ENCODE measurements at regions not wholly inside any gene's neighbourhood (a gene's known extent, or its start where the extent isn't known, plus 50 kb on each side); places are given as distances from the start of the nearest gene placed in this dataset.

DNA sequence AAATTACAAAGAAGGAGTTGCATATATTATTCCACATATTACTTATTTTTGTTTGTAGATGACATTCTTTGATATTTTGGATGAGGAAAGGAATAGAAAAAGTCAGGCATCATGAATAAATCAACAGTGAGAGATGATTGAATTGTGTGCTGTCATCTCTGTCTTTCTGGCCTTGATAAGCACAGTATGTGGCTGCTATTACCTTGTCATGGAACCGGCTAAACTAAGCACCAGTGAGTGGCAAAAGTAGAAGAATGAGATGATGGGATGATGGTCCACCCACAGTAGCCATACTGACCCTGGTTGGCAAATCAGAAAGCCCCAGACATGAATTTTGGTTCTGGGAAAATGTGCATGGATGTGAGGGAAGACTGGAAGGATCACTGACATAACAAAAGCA, 361.2 kb upstream of the DMAC1 start:
- 69% methylated on average over 1 of the region's 1 CpG for WGBS

GRCh38 chr9:8158574-8158973, 359.0 kb upstream of the DMAC1 start:
- no peaks in the 10 kb centered on the region for H3K36me3 ChIP-seq (ENCODE audit: control insufficient read depth in 4 of 4, insufficient read depth in 3 of 4, low read depth in 1 of 4, low read length in 3 of 4)
- no peak overlapping the region for H3K9ac ChIP-seq (ENCODE audit: low read depth in 1 of 2, low read length in 2 of 2)
- H3K9me3 ChIP-seq (ENCODE audit: control insufficient read depth in 4 of 4, low read length in 3 of 4) = no peaks in the 10 kb centered on the region
- 74% methylated on average over 2 of the region's 2 CpGs for WGBS
- no peaks in the 10 kb centered on the region for H3K27me3 ChIP-seq (ENCODE audit: control insufficient read depth in 4 of 4, insufficient read depth in 4 of 4, low read length in 3 of 4)
- no peak overlapping the region for H3K4me3 ChIP-seq (ENCODE audit: low read depth in 1 of 3, low read length in 3 of 3)
- no peaks in the 10 kb centered on the region for H3K4me1 ChIP-seq (ENCODE audit: control insufficient read depth in 4 of 4, insufficient read depth in 4 of 4, low read length in 3 of 4)
- TF ChIP-seq NR2F2 (IDR thresholded peaks at IDR 0.05) (no peak), EGR1 (IDR thresholded peaks at IDR 0.05; ENCODE audit: low read depth in 2 of 2) (no peak), GABPA (IDR thresholded peaks at IDR 0.05 in 1 of 2, conservative IDR thresholded peaks at IDR 0.05 in 1 of 2) (no peak), HNF4A (conservative IDR thresholded peaks at IDR 0.05) (no peak), TAF1 (conservative IDR thresholded peaks at IDR 0.05) (no peak), ZBTB33 (IDR thresholded peaks at IDR 0.05) (no peak), FOXA2 (IDR thresholded peaks at IDR 0.05) (no peak)
- TF ChIP-seq, protein P1, sequence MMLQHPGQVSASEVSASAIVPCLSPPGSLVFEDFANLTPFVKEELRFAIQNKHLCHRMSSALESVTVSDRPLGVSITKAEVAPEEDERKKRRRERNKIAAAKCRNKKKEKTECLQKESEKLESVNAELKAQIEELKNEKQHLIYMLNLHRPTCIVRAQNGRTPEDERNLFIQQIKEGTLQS (IDR thresholded peaks at IDR 0.05) = no peak
- TF ChIP-seq, protein P2, sequence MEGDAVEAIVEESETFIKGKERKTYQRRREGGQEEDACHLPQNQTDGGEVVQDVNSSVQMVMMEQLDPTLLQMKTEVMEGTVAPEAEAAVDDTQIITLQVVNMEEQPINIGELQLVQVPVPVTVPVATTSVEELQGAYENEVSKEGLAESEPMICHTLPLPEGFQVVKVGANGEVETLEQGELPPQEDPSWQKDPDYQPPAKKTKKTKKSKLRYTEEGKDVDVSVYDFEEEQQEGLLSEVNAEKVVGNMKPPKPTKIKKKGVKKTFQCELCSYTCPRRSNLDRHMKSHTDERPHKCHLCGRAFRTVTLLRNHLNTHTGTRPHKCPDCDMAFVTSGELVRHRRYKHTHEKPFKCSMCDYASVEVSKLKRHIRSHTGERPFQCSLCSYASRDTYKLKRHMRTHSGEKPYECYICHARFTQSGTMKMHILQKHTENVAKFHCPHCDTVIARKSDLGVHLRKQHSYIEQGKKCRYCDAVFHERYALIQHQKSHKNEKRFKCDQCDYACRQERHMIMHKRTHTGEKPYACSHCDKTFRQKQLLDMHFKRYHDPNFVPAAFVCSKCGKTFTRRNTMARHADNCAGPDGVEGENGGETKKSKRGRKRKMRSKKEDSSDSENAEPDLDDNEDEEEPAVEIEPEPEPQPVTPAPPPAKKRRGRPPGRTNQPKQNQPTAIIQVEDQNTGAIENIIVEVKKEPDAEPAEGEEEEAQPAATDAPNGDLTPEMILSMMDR (IDR thresholded peaks at IDR 0.05; ENCODE audit: low read depth, low read length, missing input control) = no peak
- TF ChIP-seq, protein P3, sequence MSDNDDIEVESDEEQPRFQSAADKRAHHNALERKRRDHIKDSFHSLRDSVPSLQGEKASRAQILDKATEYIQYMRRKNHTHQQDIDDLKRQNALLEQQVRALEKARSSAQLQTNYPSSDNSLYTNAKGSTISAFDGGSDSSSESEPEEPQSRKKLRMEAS (IDR thresholded peaks at IDR 0.05) = no peak
- DNase-seq (ENCODE audit: low spot score) = no peak
- H3K27ac ChIP-seq (ENCODE audit: low read depth in 1 of 2, low read length in 2 of 2) = no peak overlapping the region

More for the DNA sequence above, 361.2 kb upstream of the DMAC1 start:
- no peak overlapping the region for H3K9ac ChIP-seq (ENCODE audit: low read depth in 1 of 2, low read length in 2 of 2)
- DNase-seq (ENCODE audit: low spot score) = no peak
- no peak overlapping the region for H3K27ac ChIP-seq (ENCODE audit: low read depth in 1 of 2, low read length in 2 of 2)
- no peak for TF ChIP-seq FOXA2 (IDR thresholded peaks at IDR 0.05)
- TF ChIP-seq EGR1 (IDR thresholded peaks at IDR 0.05; ENCODE audit: low read depth in 2 of 2) = no peak
- no peak for TF ChIP-seq RAD21 (IDR thresholded peaks at IDR 0.05)
- no peak for TF ChIP-seq HNF4G (IDR thresholded peaks at IDR 0.05)
- no peak for TF ChIP-seq GABPA (IDR thresholded peaks at IDR 0.05 in 1 of 2, conservative IDR thresholded peaks at IDR 0.05 in 1 of 2)
- TF ChIP-seq NR2F2 (IDR thresholded peaks at IDR 0.05) = no peak
- TF ChIP-seq, protein P3 (IDR thresholded peaks at IDR 0.05) = no peak
- no peak for TF ChIP-seq YY1 (IDR thresholded peaks at IDR 0.05)
- no peak for TF ChIP-seq REST (IDR thresholded peaks at IDR 0.05)
- TF ChIP-seq SP1 (IDR thresholded peaks at IDR 0.05) = no peak
- TF ChIP-seq, protein P2 (IDR thresholded peaks at IDR 0.05; ENCODE audit: low read depth, low read length, missing input control) = no peak
- H3K27me3 ChIP-seq (ENCODE audit: control insufficient read depth in 4 of 4, insufficient read depth in 4 of 4, low read length in 3 of 4) = no peaks in the 10 kb centered on the region
- H3K9me3 ChIP-seq (ENCODE audit: control insufficient read depth in 4 of 4, low read length in 3 of 4) = no peaks in the 10 kb centered on the region
- H3K4me3 ChIP-seq (ENCODE audit: low read depth in 1 of 3, low read length in 3 of 3) = no peak overlapping the region
- no peaks in the 10 kb centered on the region for H3K36me3 ChIP-seq (ENCODE audit: control insufficient read depth in 4 of 4, insufficient read depth in 3 of 4, low read depth in 1 of 4, low read length in 3 of 4)
- H3K4me1 ChIP-seq (ENCODE audit: control insufficient read depth in 4 of 4, insufficient read depth in 4 of 4, low read length in 3 of 4) = no peaks in the 10 kb centered on the region
